GM19328 (cell line): ENCODE measurements at regions not wholly inside any gene's neighbourhood (a gene's known extent, or its start where the extent isn't known, plus 50 kb on each side); places are given as distances from the start of the nearest gene placed in this dataset.

Experiments
- ATAC-seq: cut with Tn5 transposase; IDR thresholded peaks from one replicate; pipeline ENCODE4 v1.9.1; 2021; ENCODE audit warnings: mild to moderate bottlenecking, moderate library complexity; ENCODE audit not compliant: unreplicated experiment

GRCh38 chr1:193794239-193794638 lies 607.8 kb upstream of the B3GALT2 start:
- ATAC-seq, result no peak

GRCh38 chr1:193791746-193792145 lies 605.3 kb upstream of the B3GALT2 start:
- ATAC-seq, result no peak

GRCh38 chr1:193787061-193787460 lies 600.6 kb upstream of the B3GALT2 start:
- ATAC-seq, result no peak

- no peak for ATAC-seq
Measured at GRCh38 chr1:193785850-193786420, 599.5 kb upstream of the B3GALT2 start.

GRCh38 chr1:193774536-193775323 lies 588.3 kb upstream of the B3GALT2 start:
- no peak for ATAC-seq

- no peak for ATAC-seq
Measured at GRCh38 chr1:193771596-193771995, 585.2 kb upstream of the B3GALT2 start.

- no peak for ATAC-seq
Measured at GRCh38 chr1:193769651-193770050, 583.2 kb upstream of the B3GALT2 start.

GRCh38 chr1:193767886-193768285 lies 581.5 kb upstream of the B3GALT2 start:
- no peak for ATAC-seq

GRCh38 chr1:193766329-193766728 lies 579.9 kb upstream of the B3GALT2 start:
- ATAC-seq, result no peak

- ATAC-seq, result no peak
Measured at GRCh38 chr1:193763266-193763665, 576.9 kb upstream of the B3GALT2 start.

GRCh38 chr1:193762236-193762635 lies 575.8 kb upstream of the B3GALT2 start:
- ATAC-seq, result no peak

- ATAC-seq, result no peak
Measured at GRCh38 chr1:193755441-193755840, 569.0 kb upstream of the B3GALT2 start.

- ATAC-seq, result no peak
Measured at GRCh38 chr1:193754732-193755427, 568.5 kb upstream of the B3GALT2 start.

GRCh38 chr1:193754151-193754550 lies 567.7 kb upstream of the B3GALT2 start:
- ATAC-seq, result no peak

GRCh38 chr1:193753038-193753756 lies 566.8 kb upstream of the B3GALT2 start:
- no peak for ATAC-seq

- no peak for ATAC-seq
Measured at GRCh38 chr1:193749868-193750267, 563.5 kb upstream of the B3GALT2 start.

- no peak for ATAC-seq
Measured at GRCh38 chr1:193747579-193747978, 561.2 kb upstream of the B3GALT2 start.

GRCh38 chr1:193741228-193741627 lies 554.8 kb upstream of the B3GALT2 start:
- no peak for ATAC-seq

GRCh38 chr1:193740762-193741161 lies 554.3 kb upstream of the B3GALT2 start:
- no peak for ATAC-seq

GRCh38 chr1:193736507-193736906 lies 550.1 kb upstream of the B3GALT2 start:
- no peak for ATAC-seq

GRCh38 chr1:193733674-193734073 lies 547.3 kb upstream of the B3GALT2 start:
- no peak for ATAC-seq
